ENCODE measurements at regions not wholly inside any gene's neighbourhood (a gene's known extent, or its start where the extent isn't known, plus 50 kb on each side); places are given as distances from the start of the nearest gene placed in this dataset.

- H4K20me1 ChIP-seq (ENCODE audit: insufficient read depth, low read length) = no peaks in the 10 kb centered on the region
- H3K9me1 ChIP-seq (ENCODE audit: insufficient read depth, low read length) = no peaks in the 10 kb centered on the region
- ChIA-PET POLR2A (ENCODE audit: unreplicated experiment) (no interaction called here), CTCF (no interaction called here)
- in situ Hi-C loops (cut with MboI; ENCODE audit: low sequenced_read_pairs) = no loop called here
- H2BK120ac ChIP-seq (ENCODE audit: low read depth, low read length) = no peak overlapping the region
- dilution Hi-C loops (cut with HindIII; ENCODE audit: low sequenced_read_pairs, unreplicated experiment) = no loop called here
- no peak overlapping the region for H2BK20ac ChIP-seq (ENCODE audit: low read depth, low read length)
- H2BK15ac ChIP-seq (ENCODE audit: low read depth, low read length) = no peak overlapping the region
- DNase-seq = no peak
- ATAC-seq (ENCODE audit: low read depth) = no peak
- no peaks in the 10 kb centered on the region for H3K36me3 ChIP-seq (ENCODE audit: control insufficient read depth, insufficient read depth, low read length)
- H3K4me1 ChIP-seq (ENCODE audit: control insufficient read depth, insufficient read depth, low read length) = no peaks in the 10 kb centered on the region
- no peak overlapping the region for H4K8ac ChIP-seq (ENCODE audit: low read depth in 2 of 2, low read length in 2 of 2)
- no peaks in the 10 kb centered on the region for H3K79me1 ChIP-seq (ENCODE audit: low read depth in 1 of 2, low read length in 2 of 2)
- no peak overlapping the region for H3K23ac ChIP-seq (ENCODE audit: low read depth, low read length)
- no peak overlapping the region for H3K56ac ChIP-seq (ENCODE audit: extremely low read depth, insufficient read depth, low read length)
- H3K14ac ChIP-seq (replicated peaks; ENCODE audit: low read depth, low read length) = no peak overlapping the region
- no peak overlapping the region for H2AK5ac ChIP-seq (ENCODE audit: low read depth, low read length)
- H3K18ac ChIP-seq (ENCODE audit: low read depth, low read length) = no peak overlapping the region
- H2AFZ ChIP-seq (replicated peaks; ENCODE audit: low read length, poor library complexity) = no peak overlapping the region
- no peak overlapping the region for H3K9ac ChIP-seq (ENCODE audit: low read depth, low read length)
- no peak overlapping the region for H2AK9ac ChIP-seq (replicated peaks; ENCODE audit: low read depth, low read length, poor library complexity)
- TF ChIP-seq MAZ (IDR thresholded peaks at IDR 0.05; ENCODE audit: borderline replicate concordance, low read depth, low read length) (no peak), USF2 (IDR thresholded peaks at IDR 0.05; ENCODE audit: low read depth, low read length) (no peak), NFE2L2 (IDR thresholded peaks at IDR 0.05; ENCODE audit: low read depth, low read length) (no peak), RCOR1 (IDR thresholded peaks at IDR 0.05; ENCODE audit: insufficient replicate concordance, low read length) (no peak), MXI1 (IDR thresholded peaks at IDR 0.05; ENCODE audit: borderline replicate concordance, low read depth, low read length) (no peak), RFX5 (IDR thresholded peaks at IDR 0.05; ENCODE audit: low read depth, low read length) (no peak), CTCF (conservative IDR thresholded peaks at IDR 0.05; ENCODE audit: low read depth, low read length) (no peak), MAFK (IDR thresholded peaks at IDR 0.05; ENCODE audit: low read depth, low read length) (no peak), FOS (IDR thresholded peaks at IDR 0.05; ENCODE audit: low read depth, low read length) (no peak), POLR2A (IDR thresholded peaks at IDR 0.05; ENCODE audit: low read depth, low read length) (no peak), BHLHE40 (IDR thresholded peaks at IDR 0.05; ENCODE audit: low read depth, low read length) (no peak), CHD1 (IDR thresholded peaks at IDR 0.05; ENCODE audit: low read depth, low read length) (no peak), ELK1 (IDR thresholded peaks at IDR 0.05; ENCODE audit: borderline replicate concordance, low read depth, low read length) (no peak), SMC3 (IDR thresholded peaks at IDR 0.05; ENCODE audit: low read depth, low read length) (no peak)
- H3K4ac ChIP-seq (ENCODE audit: low read depth, low read length) = no peak overlapping the region
- no TSS peak for BruUV-seq (replicated peaks)
- intact Hi-C loops (cut with micrococcal nuclease) = no loop called here
- H4K91ac ChIP-seq (ENCODE audit: insufficient read depth, low read depth, low read length) = no peak overlapping the region
- H3K9me3 ChIP-seq (ENCODE audit: control insufficient read depth, insufficient read depth, low read length) = peaks cover 18% of the 10 kb centered on the region
- H2BK5ac ChIP-seq (ENCODE audit: low read depth, low read length, poor library complexity, severe bottlenecking) = no peak overlapping the region
- H3K27ac ChIP-seq (ENCODE audit: insufficient read depth, low read length) = no peak overlapping the region
- no peak overlapping the region for H4K5ac ChIP-seq (ENCODE audit: low read depth, low read length)
- H3K4me3 ChIP-seq (ENCODE audit: insufficient read depth, low read depth, low read length) = no peak overlapping the region
- no peak overlapping the region for H3K4me2 ChIP-seq (ENCODE audit: low read depth, low read length)
- H3K27me3 ChIP-seq (ENCODE audit: control insufficient read depth, insufficient read depth, low read length) = no peaks in the 10 kb centered on the region
These were observed 576.0 kb upstream of the CDH4 start for GRCh38 chr20:60676011-60676410.
